Neural progenitor cell (in vitro differentiated cells): ENCODE measurements at regions not wholly inside any gene's neighbourhood (a gene's known extent, or its start where the extent isn't known, plus 50 kb on each side); places are given as distances from the start of the nearest gene placed in this dataset.
A peak's percentile ranks its signal among the peaks of the same experiment; 100 is the strongest.

ENCODE experiments used
- DNase-seq: peaks from one replicate; pipeline ENCODE4 v3.0.0-alpha.2; 2016; ENCODE audit warnings: low spot score
- H2AFZ ChIP-seq: fragments of 200-600 bp; sonication (generic); replicated peaks from 2 replicates; pipeline ENCODE4 v1.6.1; 2016; ENCODE audit warnings: antibody characterized with exemption
- H3F3A ChIP-seq: fragments of 200-600 bp; sonication (generic); 2 replicates; pipeline ENCODE4 v1.6.1; 2016; ENCODE audit warnings: antibody characterized with exemption, low read depth
- H3K27ac ChIP-seq: fragments of 200-600 bp; sonication (generic); 2 replicates; pipeline ENCODE4 v1.5.1; 2016; ENCODE audit warnings: mild to moderate bottlenecking
- H3K27me3 ChIP-seq: fragments of 200-600 bp; sonication (generic); 2 replicates; pipeline ENCODE4 v1.6.1; 2016; ENCODE audit warnings: mild to moderate bottlenecking, moderate library complexity
- H3K36me3 ChIP-seq: fragments of 200-600 bp; sonication (generic); 2 replicates; pipeline ENCODE4 v1.5.1; 2016
- H3K4me1 ChIP-seq: fragments of 200-600 bp; sonication (generic); 2 replicates; pipeline ENCODE4 v1.6.1; 2016; ENCODE audit warnings: mixed run types
- H3K4me2 ChIP-seq: fragments of 200-600 bp; sonication (generic); 2 replicates; pipeline ENCODE4 v1.6.1; 2016
- H3K4me3 ChIP-seq: fragments of 200-600 bp; sonication (generic); 2 replicates; pipeline ENCODE4 v1.5.1; 2016
- H3K79me2 ChIP-seq: fragments of 200-600 bp; sonication (generic); 2 replicates; pipeline ENCODE4 v1.6.1; 2016; ENCODE audit warnings: low read depth
- H3K9ac ChIP-seq: fragments of 200-600 bp; sonication (generic); 2 replicates; pipeline ENCODE4 v1.6.1; 2016
- H3K9me3 ChIP-seq: fragments of 200-600 bp; sonication (generic); 2 replicates; pipeline ENCODE4 v1.5.1; 2016; ENCODE audit warnings: low read depth
- H4K20me1 ChIP-seq: fragments of 200-600 bp; sonication (generic); 2 replicates; pipeline ENCODE4 v1.6.1; 2016; ENCODE audit warnings: low read depth
- H3K27ac Mint-ChIP-seq: 3 replicates; pipeline ENCODE4 v1.8.0; 2021; ENCODE audit warnings: mixed read lengths
- H3K27me3 Mint-ChIP-seq: 2 replicates; pipeline ENCODE4 v1.8.0; 2022; ENCODE audit warnings: low read depth, mild to moderate bottlenecking, inconsistent platforms, moderate library complexity, mixed read lengths; ENCODE audit not compliant: insufficient read depth
- H3K36me3 Mint-ChIP-seq: 3 replicates; pipeline ENCODE4 v1.8.0; 2021; ENCODE audit warnings: mixed read lengths
- H3K4me1 Mint-ChIP-seq: 3 replicates; pipeline ENCODE4 v1.8.0; 2021; ENCODE audit warnings: mixed read lengths
- H3K4me3 Mint-ChIP-seq: 3 replicates; pipeline ENCODE4 v1.8.0; 2021; ENCODE audit warnings: mild to moderate bottlenecking, moderate library complexity, mixed read lengths
- H3K9me3 Mint-ChIP-seq: 3 replicates; pipeline ENCODE4 v1.8.0; 2020; ENCODE audit warnings: mixed read lengths
- CTCF ChIP-seq: fragments of 200-600 bp; sonication (generic); IDR thresholded peaks from 2 replicates; pipeline ENCODE4 v1.5.1; 2017; ENCODE audit warnings: antibody characterized with exemption, mild to moderate bottlenecking
- EZH2 ChIP-seq: fragments of 200-600 bp; sonication (generic); IDR thresholded peaks from 2 replicates; pipeline ENCODE4 v1.6.1; 2017; ENCODE audit warnings: antibody characterized with exemption, mild to moderate bottlenecking, moderate library complexity
- EZH2phosphoT487 ChIP-seq: fragments of 200-600 bp; sonication (generic); IDR thresholded peaks from 2 replicates; pipeline ENCODE4 v1.6.1; 2017; ENCODE audit warnings: antibody characterized with exemption

- Mint-ChIP-seq H3K27me3 (no peaks in the 10 kb centered on the region), H3K9me3 (no peaks in the 10 kb centered on the region), H3K36me3 (no peaks in the 10 kb centered on the region), H3K27ac (no peak overlapping the region), H3K4me1 (no peaks in the 10 kb centered on the region), H3K4me3 (no peak overlapping the region)
- no peak overlapping the region for H3K27ac ChIP-seq
- no peak overlapping the region for H3K9ac ChIP-seq
- H3K79me2 ChIP-seq = no peaks in the 10 kb centered on the region
- H3K9me3 ChIP-seq = no peaks in the 10 kb centered on the region
- peak; percentile 19 for DNase-seq
- H3K36me3 ChIP-seq = no peaks in the 10 kb centered on the region
- H2AFZ ChIP-seq = no peak overlapping the region
- no peaks in the 10 kb centered on the region for H4K20me1 ChIP-seq
- no peaks in the 10 kb centered on the region for H3K4me1 ChIP-seq
- no peaks in the 10 kb centered on the region for H3F3A ChIP-seq
- H3K4me3 ChIP-seq = no peak overlapping the region
- H3K4me2 ChIP-seq = no peak overlapping the region
- no peaks in the 10 kb centered on the region for H3K27me3 ChIP-seq
- peak; percentile 33 for TF ChIP-seq CTCF
- no peak for TF ChIP-seq EZH2
- no peak for TF ChIP-seq EZH2phosphoT487
Observed at GRCh38 chr4:171650543-171650942, 162.7 kb upstream of the GALNTL6 start.

GRCh38 chr4:171648926-171649325 is 164.3 kb upstream of the GALNTL6 start:
- H3K27ac ChIP-seq = no peak overlapping the region
- no peaks in the 10 kb centered on the region for H3K27me3 ChIP-seq
- H3K4me2 ChIP-seq = no peak overlapping the region
- no peak overlapping the region for H3K4me3 ChIP-seq
- H2AFZ ChIP-seq = peak overlapping the region; percentile 53
- no peaks in the 10 kb centered on the region for H3F3A ChIP-seq
- H3K9ac ChIP-seq = no peak overlapping the region
- H3K36me3 Mint-ChIP-seq = no peaks in the 10 kb centered on the region
- no peaks in the 10 kb centered on the region for H3K9me3 ChIP-seq
- H3K27me3 Mint-ChIP-seq = no peaks in the 10 kb centered on the region
- TF ChIP-seq CTCF (no peak), EZH2 (no peak), EZH2phosphoT487 (no peak)
- no peaks in the 10 kb centered on the region for H3K4me1 ChIP-seq
- H4K20me1 ChIP-seq = no peaks in the 10 kb centered on the region
- H3K79me2 ChIP-seq = no peaks in the 10 kb centered on the region
- H3K4me1 Mint-ChIP-seq = no peaks in the 10 kb centered on the region
- no peak for DNase-seq
- H3K27ac Mint-ChIP-seq = no peak overlapping the region
- H3K36me3 ChIP-seq = no peaks in the 10 kb centered on the region
- H3K4me3 Mint-ChIP-seq = no peak overlapping the region
- H3K9me3 Mint-ChIP-seq = no peaks in the 10 kb centered on the region

- H3K4me3 ChIP-seq = no peak overlapping the region
- H3K4me1 Mint-ChIP-seq = no peaks in the 10 kb centered on the region
- no peak overlapping the region for H3K4me3 Mint-ChIP-seq
- H4K20me1 ChIP-seq = no peaks in the 10 kb centered on the region
- no peaks in the 10 kb centered on the region for H3F3A ChIP-seq
- H3K27me3 Mint-ChIP-seq = no peaks in the 10 kb centered on the region
- H3K27ac ChIP-seq = no peak overlapping the region
- no peaks in the 10 kb centered on the region for H3K27me3 ChIP-seq
- TF ChIP-seq EZH2phosphoT487 (no peak), CTCF (no peak), EZH2 (no peak)
- no peaks in the 10 kb centered on the region for H3K9me3 Mint-ChIP-seq
- no peak for DNase-seq
- no peak overlapping the region for H3K27ac Mint-ChIP-seq
- no peaks in the 10 kb centered on the region for H3K36me3 Mint-ChIP-seq
- no peaks in the 10 kb centered on the region for H3K4me1 ChIP-seq
- no peak overlapping the region for H3K9ac ChIP-seq
- no peak overlapping the region for H3K4me2 ChIP-seq
- no peaks in the 10 kb centered on the region for H3K36me3 ChIP-seq
- H2AFZ ChIP-seq = peak overlapping the region; percentile 34
- H3K9me3 ChIP-seq = no peaks in the 10 kb centered on the region
- H3K79me2 ChIP-seq = no peaks in the 10 kb centered on the region
Observed at GRCh38 chr4:171646984-171647383, 166.2 kb upstream of the GALNTL6 start.
